K562 (cell line): ENCODE measurements at regions not wholly inside any gene's neighbourhood (a gene's known extent, or its start where the extent isn't known, plus 50 kb on each side); places are given as distances from the start of the nearest gene placed in this dataset.

Experiments used
- ATAC-seq: fragments of 200-7000 bp; cut with Tn5 transposase; 3 replicates; pipeline ENCODE4 v1.9.1; 2020; ENCODE audit warnings: moderate library complexity
- BruUV-seq: library from RNA; stranded (reverse); fragments of 400-500 nt; replicated peaks from 2 replicates; lab custom pipeline; 2021; lab: Mats Ljungman, UMichigan
- CTCF ChIA-PET: fragments of 300-600 bp; formaldehyde crosslinking; extraction: SDS; loops from one replicate; lab custom pipeline; 2021; ENCODE audit warnings: low intra/inter-chr PET ratio; lab: Yijun Ruan, JAX
- POLR2A ChIA-PET: fragments of 300-600, 350-650 bp; sonication (Branson Sonifier 250); formaldehyde crosslinking; extraction: SDS; loops from one replicate; lab custom pipeline; 2021; ENCODE audit warnings: antibody characterized with exemption, inconsistent platforms; lab: Yijun Ruan, JAX
- DNase-seq, 4 experiments: peaks; one replicate each; pipeline versions ENCODE4 v3.0.0 to v3.0.0-alpha.2; 2011 to 2018; ENCODE audit warnings: low spot score in 3 of 4, mixed read lengths in 3 of 4; ENCODE audit errors: extremely low read depth in 1 of 4
- FAIRE-seq: peaks from 2 replicates; lab custom pipeline; 2011; peaks lifted over from hg19 to GRCh38; lab: Jason Lieb, UNC
- H2AFZ ChIP-seq: 2 replicates; pipeline ENCODE4 v1.6.0; 2011; ENCODE audit warnings: low read depth, low read length, control low read depth, inconsistent platforms
- H3K27ac ChIP-seq: fragments of 200-600 bp; 3 replicates; pipeline ENCODE4 v1.8.0; 2011; ENCODE audit warnings: low read depth, mild to moderate bottlenecking, control low read depth, inconsistent platforms, low read length, moderate library complexity, mixed read lengths; ENCODE audit errors: extremely low read depth
- H3K27me3 ChIP-seq, 2 experiments: fragments of 300-600 bp in 1 of 2; 2 replicates in 1 of 2; 3 replicates in 1 of 2; pipeline versions ENCODE4 v1.6.0 to v1.8.0; 2011; ENCODE audit warnings: inconsistent platforms in 2 of 2, low read length in 2 of 2, mild to moderate bottlenecking in 1 of 2, mixed read lengths in 1 of 2, moderate library complexity in 1 of 2; ENCODE audit not compliant: control insufficient read depth in 2 of 2, insufficient read depth in 2 of 2
- H3K36me3 ChIP-seq: fragments of 300-600 bp; 3 replicates; pipeline ENCODE4 v1.8.0; 2011; ENCODE audit warnings: mild to moderate bottlenecking, low read length, inconsistent platforms; ENCODE audit not compliant: control insufficient read depth, insufficient read depth
- H3K4me1 ChIP-seq, 2 experiments: fragments of 200-600 bp in 1 of 2; replicated peaks in 1 of 2; 2 replicates in 1 of 2; 3 replicates in 1 of 2; pipeline versions ENCODE4 v1.5.1 to v1.8.0; 2011; ENCODE audit warnings: inconsistent platforms in 2 of 2, low read length in 2 of 2, mild to moderate bottlenecking in 1 of 2, mixed read lengths in 1 of 2, moderate library complexity in 1 of 2; ENCODE audit not compliant: control insufficient read depth in 2 of 2, insufficient read depth in 2 of 2
- H3K4me2 ChIP-seq: 2 replicates; pipeline ENCODE4 v1.6.1; 2011; ENCODE audit warnings: low read length, control low read depth, inconsistent platforms, mixed read lengths; ENCODE audit not compliant: insufficient read depth
- H3K4me3 ChIP-seq: fragments of 200-600 bp; sonication (generic), shearing (Covaris generic); 2 replicates; pipeline ENCODE4 v1.5.1; 2016; ENCODE audit warnings: control low read depth, inconsistent platforms
- H3K79me2 ChIP-seq: fragments of 200-600 bp; 3 replicates; pipeline ENCODE4 v1.8.0; 2011; ENCODE audit warnings: low read length, inconsistent platforms; ENCODE audit not compliant: control insufficient read depth, insufficient read depth
- H3K9ac ChIP-seq, 2 experiments: 2 replicates each; pipeline versions ENCODE4 v1.6.0 to v1.6.1; 2011; ENCODE audit warnings: low read depth in 2 of 2, low read length in 2 of 2, control low read depth in 1 of 2, inconsistent platforms in 1 of 2, mild to moderate bottlenecking in 1 of 2, mixed read lengths in 1 of 2; ENCODE audit not compliant: insufficient read depth in 1 of 2
- H3K9me1 ChIP-seq: one replicate; pipeline ENCODE4 v1.6.0; 2011; ENCODE audit warnings: inconsistent platforms, mild to moderate bottlenecking, low read length, moderate library complexity; ENCODE audit not compliant: control insufficient read depth, insufficient read depth
- H3K9me3 ChIP-seq: replicated peaks from 2 replicates; pipeline ENCODE4 v1.5.1; 2011; ENCODE audit warnings: low read depth, low read length, inconsistent platforms; ENCODE audit not compliant: control insufficient read depth, insufficient read depth
- H4K20me1 ChIP-seq: replicated peaks from 2 replicates; pipeline ENCODE4 v1.6.1; 2011; ENCODE audit warnings: low read length, inconsistent platforms, mixed read lengths; ENCODE audit not compliant: control insufficient read depth, insufficient read depth
- BHLHE40 ChIP-seq: IDR thresholded peaks from 2 replicates; pipeline ENCODE4 v1.6.1; 2011; ENCODE audit warnings: low read length, improper control_type of control experiment
- EWSR1 ChIP-seq: fragments of 450-650 bp; IDR thresholded peaks from 2 replicates; pipeline ENCODE4 v1.6.1; 2018; ENCODE audit warnings: borderline replicate concordance, mild to moderate bottlenecking, low read depth, moderate library complexity; ENCODE audit not compliant: partially characterized antibody
- FOXP1 ChIP-seq: sonication (generic); formaldehyde crosslinking; IDR thresholded peaks from 2 replicates; pipeline ENCODE4 v1.8.0; 2022; ENCODE audit warnings: mild to moderate bottlenecking, missing genetic modification reagents
- GATA2 ChIP-seq: sonication (generic); formaldehyde crosslinking; IDR thresholded peaks from 2 replicates; pipeline ENCODE4 v1.4.0; 2020; ENCODE audit warnings: mild to moderate bottlenecking, missing genetic modification reagents
- GTF2F1 ChIP-seq: IDR thresholded peaks from 2 replicates; pipeline ENCODE4 v1.6.1; 2011; ENCODE audit warnings: low read depth, low read length, improper control_type of control experiment
- HDAC6 ChIP-seq: IDR thresholded peaks from 2 replicates; pipeline ENCODE4 v1.6.1; 2012; ENCODE audit warnings: low read depth, mild to moderate bottlenecking, control low read depth, inconsistent platforms, low read length, moderate library complexity
- HDAC8 ChIP-seq: fragments of 450-650 bp; IDR thresholded peaks from 2 replicates; pipeline ENCODE4 v1.6.1; 2016; ENCODE audit warnings: mild to moderate bottlenecking, missing genetic modification characterization, moderate library complexity, missing compliant biosample characterization
- KDM2B ChIP-seq: fragments of 250-450 bp; sonication (Bioruptor Pico); IDR thresholded peaks from 2 replicates; pipeline ENCODE4 v1.8.0; 2021; ENCODE audit warnings: mild to moderate bottlenecking, moderate library complexity
- MCM2 ChIP-seq: fragments of 450-650 bp; IDR thresholded peaks from 2 replicates; pipeline ENCODE4 v1.6.1; 2017; ENCODE audit warnings: low read depth, mild to moderate bottlenecking
- NFATC3 ChIP-seq: fragments of 450-650 bp; IDR thresholded peaks from 2 replicates; pipeline ENCODE4 v1.6.1; 2017; ENCODE audit warnings: mild to moderate bottlenecking
- POLR2B ChIP-seq: fragments of 450-650 bp; IDR thresholded peaks from 2 replicates; pipeline ENCODE4 v1.6.1; 2018; ENCODE audit warnings: low read depth; ENCODE audit not compliant: partially characterized antibody
- RFX5 ChIP-seq: IDR thresholded peaks from 2 replicates; pipeline ENCODE4 v1.6.1; 2011; ENCODE audit warnings: low read depth, mild to moderate bottlenecking, improper control_type of control experiment, low read length
- SMAD2 ChIP-seq: fragments of 150-350 bp; IDR thresholded peaks from 2 replicates; pipeline ENCODE4 v1.6.1; 2014; ENCODE audit warnings: low read depth, mild to moderate bottlenecking, low read length
- THRAP3 ChIP-seq: fragments of 450-650 bp; IDR thresholded peaks from 2 replicates; pipeline ENCODE4 v1.6.1; 2016; ENCODE audit warnings: mild to moderate bottlenecking, inconsistent platforms, borderline replicate concordance
- ZNF184 ChIP-seq: sonication (generic); formaldehyde crosslinking; IDR thresholded peaks from 2 replicates; pipeline ENCODE4 v1.5.0; 2020; ENCODE audit warnings: missing genetic modification reagents
- ZNF584 ChIP-seq: fragments of 200-800 bp; sonication (Bioruptor generic); IDR thresholded peaks from 2 replicates; pipeline ENCODE4 v1.6.1; 2016; ENCODE audit warnings: low read depth, mild to moderate bottlenecking, missing genetic modification characterization, missing compliant biosample characterization
- WGBS: fragments of 100-300 bp; shearing (Covaris generic); methylation state at CpG from one replicate; pipeline ENCODE4 v1.1.6; 2016; ENCODE audit warnings: low coverage, mixed read lengths; ENCODE audit not compliant: insufficient coverage; ENCODE audit errors: missing lambda C conversion rate; 5-methylcytosine and 5-hydroxymethylcytosine counted together
- in situ Hi-C: fragments of 300-500 bp; cut with MboI; formaldehyde crosslinking; loops from 4 replicates; pipeline ENCODE4 v1.15.0; 2018; ENCODE audit warnings: inconsistent platforms, mixed read lengths
- intact Hi-C: fragments of 100-400 bp; cut with micrococcal nuclease; formaldehyde crosslinking; loops from 2 replicates; pipeline ENCODE4 v1.14.2; 2022
- TF ChIP-seq, protein P1 (sequence below), 2 experiments: fragments of 450-650 bp in 1 of 2; sonication (generic) in 1 of 2; formaldehyde crosslinking; conservative IDR thresholded peaks; 2 replicates each; pipeline versions ENCODE4 v1.4.0 to v1.8.1; 2020 to 2022; ENCODE audit warnings: mild to moderate bottlenecking in 1 of 2, missing genetic modification reagents in 1 of 2
- TF ChIP-seq, protein P2 (sequence below): fragments of 450-650 bp; formaldehyde crosslinking; conservative IDR thresholded peaks from 2 replicates; pipeline ENCODE4 v1.4.0; 2022; ENCODE audit warnings: mild to moderate bottlenecking, missing genetic modification characterization

DNA sequence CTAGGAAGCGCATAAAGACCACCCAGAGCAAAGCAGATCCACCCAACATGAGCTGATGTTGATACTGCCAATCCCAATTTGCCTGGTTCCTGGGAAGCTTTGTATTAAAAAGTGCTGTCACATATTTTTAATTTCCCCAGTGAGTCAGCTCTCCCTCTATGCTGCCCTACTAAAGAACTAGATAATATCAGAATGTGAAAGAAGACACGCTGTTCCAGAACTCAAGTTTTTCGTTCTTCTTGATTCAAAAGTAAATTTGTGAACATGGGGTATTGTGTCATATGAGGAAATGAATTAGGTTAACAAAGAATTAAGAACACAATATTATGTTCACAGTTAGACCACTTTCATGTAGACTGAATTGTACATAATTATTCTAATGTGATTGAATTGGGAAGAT is 734.2 kb upstream of the ALCAM start:
- POLR2A ChIA-PET: no interaction called here

More for the DNA sequence above, 734.2 kb upstream of the ALCAM start:
- intact Hi-C loops (no loop called here), in situ Hi-C loops (no loop called here)
- Histone ChIP-seq H3K4me2 (no peak overlapping the region), H3K4me3 (no peak overlapping the region), H3K9ac (no peak overlapping the region), H3K4me1 (no peaks in the 10 kb centered on the region), H3K36me3 (no peaks in the 10 kb centered on the region), H3K79me2 (no peaks in the 10 kb centered on the region), H3K9me1 (no peaks in the 10 kb centered on the region), H3K27ac (no peak overlapping the region), H3K9me3 (no peaks in the 10 kb centered on the region), H3K27me3 (no peaks in the 10 kb centered on the region), H2AFZ (no peak overlapping the region), H4K20me1 (no peaks in the 10 kb centered on the region)
- no TSS peak for BruUV-seq
- DNase-seq (no peak), ATAC-seq (no peak), FAIRE-seq (no peak)
- CTCF ChIA-PET: no interaction called here
- TF ChIP-seq, protein P1, sequence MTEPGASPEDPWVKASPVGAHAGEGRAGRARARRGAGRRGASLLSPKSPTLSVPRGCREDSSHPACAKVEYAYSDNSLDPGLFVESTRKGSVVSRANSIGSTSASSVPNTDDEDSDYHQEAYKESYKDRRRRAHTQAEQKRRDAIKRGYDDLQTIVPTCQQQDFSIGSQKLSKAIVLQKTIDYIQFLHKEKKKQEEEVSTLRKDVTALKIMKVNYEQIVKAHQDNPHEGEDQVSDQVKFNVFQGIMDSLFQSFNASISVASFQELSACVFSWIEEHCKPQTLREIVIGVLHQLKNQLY (CRISPR knock-in tag; conservative IDR thresholded peaks at IDR 0.05): no peak
- no peak for TF ChIP-seq KDM2B (CRISPR knock-in tag)
- no peak for TF ChIP-seq ZNF584 (CRISPR knock-in tag)
- no peak for TF ChIP-seq ZNF184 (CRISPR knock-in tag)
- TF ChIP-seq POLR2B: no peak
- TF ChIP-seq SMAD2: no peak
- no peak for TF ChIP-seq HDAC6
- TF ChIP-seq BHLHE40: no peak
- no peak for TF ChIP-seq THRAP3
- TF ChIP-seq EWSR1: no peak
- TF ChIP-seq, protein P2, sequence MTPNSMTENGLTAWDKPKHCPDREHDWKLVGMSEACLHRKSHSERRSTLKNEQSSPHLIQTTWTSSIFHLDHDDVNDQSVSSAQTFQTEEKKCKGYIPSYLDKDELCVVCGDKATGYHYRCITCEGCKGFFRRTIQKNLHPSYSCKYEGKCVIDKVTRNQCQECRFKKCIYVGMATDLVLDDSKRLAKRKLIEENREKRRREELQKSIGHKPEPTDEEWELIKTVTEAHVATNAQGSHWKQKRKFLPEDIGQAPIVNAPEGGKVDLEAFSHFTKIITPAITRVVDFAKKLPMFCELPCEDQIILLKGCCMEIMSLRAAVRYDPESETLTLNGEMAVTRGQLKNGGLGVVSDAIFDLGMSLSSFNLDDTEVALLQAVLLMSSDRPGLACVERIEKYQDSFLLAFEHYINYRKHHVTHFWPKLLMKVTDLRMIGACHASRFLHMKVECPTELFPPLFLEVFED: no peak
- no peak for TF ChIP-seq HDAC8 (tag)
- no peak for TF ChIP-seq GATA2 (CRISPR knock-in tag)
- no peak for TF ChIP-seq FOXP1 (CRISPR knock-in tag)
- TF ChIP-seq MCM2: no peak
- TF ChIP-seq RFX5: no peak
- no peak for TF ChIP-seq NFATC3
- no peak for TF ChIP-seq GTF2F1
- 0% methylated on average over 3 of the region's 3 CpGs for WGBS
